ENCODE measurements at regions not wholly inside any gene's neighbourhood (a gene's known extent, or its start where the extent isn't known, plus 50 kb on each side); places are given as distances from the start of the nearest gene placed in this dataset.

DNA sequence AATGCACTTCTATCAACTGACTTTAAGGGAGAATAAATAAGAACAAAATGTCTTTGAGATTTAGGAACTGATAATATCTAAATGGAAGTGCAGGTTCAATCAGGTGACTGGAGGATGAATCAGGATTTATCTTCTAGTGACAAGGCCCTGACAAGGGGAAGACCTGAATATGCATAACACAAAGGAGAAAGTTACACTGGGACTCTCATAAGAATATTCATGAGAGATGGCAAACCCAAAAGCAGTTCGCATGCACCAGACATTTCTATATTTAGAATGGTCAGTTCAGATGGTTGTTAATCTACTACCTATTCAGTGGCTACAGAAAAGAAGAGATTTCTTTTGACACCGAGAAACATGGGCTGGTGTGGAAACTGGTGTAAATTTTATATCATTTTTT lies 1771.3 kb upstream of the LRRTM1 start:
- TF ChIP-seq POLR2A (IDR thresholded peaks at IDR 0.05) (no peak), POLR2AphosphoS5 (IDR thresholded peaks at IDR 0.05) (no peak), EP300 (IDR thresholded peaks at IDR 0.05) (no peak)
- TF ChIP-seq, protein P1, sequence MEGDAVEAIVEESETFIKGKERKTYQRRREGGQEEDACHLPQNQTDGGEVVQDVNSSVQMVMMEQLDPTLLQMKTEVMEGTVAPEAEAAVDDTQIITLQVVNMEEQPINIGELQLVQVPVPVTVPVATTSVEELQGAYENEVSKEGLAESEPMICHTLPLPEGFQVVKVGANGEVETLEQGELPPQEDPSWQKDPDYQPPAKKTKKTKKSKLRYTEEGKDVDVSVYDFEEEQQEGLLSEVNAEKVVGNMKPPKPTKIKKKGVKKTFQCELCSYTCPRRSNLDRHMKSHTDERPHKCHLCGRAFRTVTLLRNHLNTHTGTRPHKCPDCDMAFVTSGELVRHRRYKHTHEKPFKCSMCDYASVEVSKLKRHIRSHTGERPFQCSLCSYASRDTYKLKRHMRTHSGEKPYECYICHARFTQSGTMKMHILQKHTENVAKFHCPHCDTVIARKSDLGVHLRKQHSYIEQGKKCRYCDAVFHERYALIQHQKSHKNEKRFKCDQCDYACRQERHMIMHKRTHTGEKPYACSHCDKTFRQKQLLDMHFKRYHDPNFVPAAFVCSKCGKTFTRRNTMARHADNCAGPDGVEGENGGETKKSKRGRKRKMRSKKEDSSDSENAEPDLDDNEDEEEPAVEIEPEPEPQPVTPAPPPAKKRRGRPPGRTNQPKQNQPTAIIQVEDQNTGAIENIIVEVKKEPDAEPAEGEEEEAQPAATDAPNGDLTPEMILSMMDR (IDR thresholded peaks at IDR 0.05), result no peak

Measured in upper lobe of left lung (tissue), 4 donors.